DND-41 (cell line): ENCODE measurements at regions not wholly inside any gene's neighbourhood (a gene's known extent, or its start where the extent isn't known, plus 50 kb on each side); places are given as distances from the start of the nearest gene placed in this dataset.

ENCODE experiments used
- CTCF ChIP-seq: IDR thresholded peaks from 2 replicates; pipeline ENCODE4 v1.5.1; 2012; ENCODE audit warnings: borderline replicate concordance, low read length, moderate library complexity, mild to moderate bottlenecking; ENCODE audit not compliant: poor library complexity, severe bottlenecking; ENCODE audit errors: extremely low read depth
- EZH2 ChIP-seq: IDR thresholded peaks from 3 replicates; pipeline ENCODE4 v1.6.1; 2012; ENCODE audit warnings: borderline replicate concordance, low read depth, mild to moderate bottlenecking, moderate library complexity, low read length, inconsistent platforms; ENCODE audit not compliant: severe bottlenecking

- TF ChIP-seq CTCF (no peak), EZH2 (no peak)
Measured at GRCh38 chr5:86885489-86886230, 267.9 kb downstream of the COX7C start.
